Spinal cord (tissue), 9 donors: ENCODE measurements at regions not wholly inside any gene's neighbourhood (a gene's known extent, or its start where the extent isn't known, plus 50 kb on each side); places are given as distances from the start of the nearest gene placed in this dataset.

ENCODE experiments used
- DNase-seq, 6 donors: peaks; one replicate each; pipeline versions ENCODE4 v3.0.0 to v3.0.0-alpha.2; 2013 to 2015; ENCODE audit warnings: low spot score in 6 of 6, low read depth in 4 of 6
- H3K27ac ChIP-seq: one replicate; pipeline ENCODE4 v1.5.1; 2013; ENCODE audit warnings: low read depth, low read length, control low read depth
- H3K27me3 ChIP-seq: one replicate; pipeline ENCODE4 v1.6.1; 2013; ENCODE audit warnings: low read length; ENCODE audit not compliant: control insufficient read depth, insufficient read depth
- H3K36me3 ChIP-seq: one replicate; pipeline ENCODE4 v1.6.1; 2013; ENCODE audit warnings: low read length; ENCODE audit not compliant: control insufficient read depth, insufficient read depth
- H3K4me1 ChIP-seq: one replicate; pipeline ENCODE4 v1.6.1; 2013; ENCODE audit warnings: low read length; ENCODE audit not compliant: control insufficient read depth, insufficient read depth
- H3K4me3 ChIP-seq: one replicate; pipeline ENCODE4 v1.5.1; 2013; ENCODE audit warnings: low read depth, low read length, control low read depth
- H3K9me3 ChIP-seq: one replicate; pipeline ENCODE4 v1.6.1; 2013; ENCODE audit warnings: low read length; ENCODE audit not compliant: control insufficient read depth, insufficient read depth
- WGBS: methylation state at CpG from one replicate; pipeline ENCODE4 v1.1.5; 2013; ENCODE audit warnings: missing lambda C conversion rate; ENCODE audit not compliant: insufficient coverage; 5-methylcytosine and 5-hydroxymethylcytosine counted together
- donor health status: healthy.

- no peak overlapping the region for H3K27ac ChIP-seq
- H3K36me3 ChIP-seq: no peaks in the 10 kb centered on the region
- no peaks in the 10 kb centered on the region for H3K27me3 ChIP-seq
- H3K9me3 ChIP-seq: peaks cover 3% of the 10 kb centered on the region
- no CpG with 5 or more reads among the region's 1 CpG for WGBS
- H3K4me3 ChIP-seq: no peak overlapping the region
- no peak for DNase-seq
- no peaks in the 10 kb centered on the region for H3K4me1 ChIP-seq
Observed at GRCh38 chr11:95534226-95534625, 255.4 kb downstream of the FAM76B start.

- Histone ChIP-seq H3K27me3 (no peaks in the 10 kb centered on the region), H3K27ac (no peak overlapping the region), H3K36me3 (no peaks in the 10 kb centered on the region), H3K9me3 (peaks cover 3% of the 10 kb centered on the region), H3K4me3 (no peak overlapping the region), H3K4me1 (no peaks in the 10 kb centered on the region)
- DNase-seq: no peak
- WGBS: 100% methylated on average over 1 of the region's 3 CpGs
Observed at GRCh38 chr11:95531116-95531515, 258.5 kb downstream of the FAM76B start.

GRCh38 chr11:95524314-95525036 is 265.1 kb downstream of the FAM76B start:
- Histone ChIP-seq H3K4me1 (no peaks in the 10 kb centered on the region), H3K4me3 (no peak overlapping the region), H3K27ac (peak overlapping the region; percentile 18), H3K27me3 (no peaks in the 10 kb centered on the region), H3K36me3 (no peaks in the 10 kb centered on the region), H3K9me3 (no peaks in the 10 kb centered on the region)
- DNase-seq: peak in 4 of 6 donors; percentile 23 to 92 (median 50)
- WGBS: 83% methylated on average over 1 of the region's 4 CpGs

GRCh38 chr11:95522874-95523273 is 266.7 kb downstream of the FAM76B start:
- no peak for DNase-seq
- no peak overlapping the region for H3K4me3 ChIP-seq
- no peaks in the 10 kb centered on the region for H3K36me3 ChIP-seq
- no peaks in the 10 kb centered on the region for H3K4me1 ChIP-seq
- no peak overlapping the region for H3K27ac ChIP-seq
- 100% methylated on average over 2 of the region's 4 CpGs for WGBS
- H3K27me3 ChIP-seq: no peaks in the 10 kb centered on the region
- no peaks in the 10 kb centered on the region for H3K9me3 ChIP-seq

- H3K9me3 ChIP-seq: no peaks in the 10 kb centered on the region
- no peak for DNase-seq
- no peaks in the 10 kb centered on the region for H3K27me3 ChIP-seq
- no peaks in the 10 kb centered on the region for H3K4me1 ChIP-seq
- no peaks in the 10 kb centered on the region for H3K36me3 ChIP-seq
- no peak overlapping the region for H3K4me3 ChIP-seq
- 80% methylated on average over 2 of the region's 5 CpGs for WGBS
- no peak overlapping the region for H3K27ac ChIP-seq
Observed at GRCh38 chr11:95521862-95522261, 267.7 kb downstream of the FAM76B start.

GRCh38 chr11:95521133-95521542 is 268.4 kb downstream of the FAM76B start:
- no peaks in the 10 kb centered on the region for H3K9me3 ChIP-seq
- no CpG with 5 or more reads among the region's 4 CpGs for WGBS
- DNase-seq: peak in 2 of 6 donors; percentile 24 to 80
- H3K4me3 ChIP-seq: no peak overlapping the region
- H3K4me1 ChIP-seq: no peaks in the 10 kb centered on the region
- no peaks in the 10 kb centered on the region for H3K36me3 ChIP-seq
- no peaks in the 10 kb centered on the region for H3K27me3 ChIP-seq
- H3K27ac ChIP-seq: no peak overlapping the region

- peak in 1 of 6 donors; percentile 48 for DNase-seq
- Histone ChIP-seq H3K4me3 (no peak overlapping the region), H3K36me3 (no peaks in the 10 kb centered on the region), H3K27ac (no peak overlapping the region), H3K27me3 (no peaks in the 10 kb centered on the region), H3K4me1 (no peaks in the 10 kb centered on the region), H3K9me3 (no peaks in the 10 kb centered on the region)
- 70% methylated on average over 4 of the region's 8 CpGs for WGBS
Observed at GRCh38 chr11:95520369-95521132, 269.0 kb downstream of the FAM76B start.

DNA sequence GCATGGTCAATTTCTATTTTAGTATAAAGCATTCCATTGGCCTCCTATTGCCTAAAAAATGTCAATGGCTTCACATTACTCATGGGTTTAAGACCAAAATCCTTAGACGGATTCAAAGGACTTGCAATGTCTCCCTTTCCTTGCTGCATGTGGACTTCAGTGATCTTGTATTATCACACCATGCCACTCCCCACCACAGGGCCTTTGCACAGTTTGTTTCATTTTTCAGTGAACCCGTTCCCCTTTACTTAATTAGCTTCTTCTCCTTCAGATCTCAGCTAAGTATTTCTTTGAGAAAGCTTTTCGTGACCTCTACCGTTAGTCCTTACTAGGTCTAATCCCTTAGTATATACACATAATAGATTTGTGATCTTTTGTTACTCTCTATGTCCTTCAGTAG is 269.7 kb downstream of the FAM76B start:
- Histone ChIP-seq H3K36me3 (no peaks in the 10 kb centered on the region), H3K27ac (no peak overlapping the region), H3K4me1 (no peaks in the 10 kb centered on the region), H3K4me3 (no peak overlapping the region), H3K9me3 (no peaks in the 10 kb centered on the region), H3K27me3 (no peaks in the 10 kb centered on the region)
- WGBS: 91% methylated on average over 1 of the region's 4 CpGs
- no peak for DNase-seq

- Histone ChIP-seq H3K27ac (no peak overlapping the region), H3K9me3 (no peaks in the 10 kb centered on the region), H3K4me3 (no peak overlapping the region), H3K27me3 (no peaks in the 10 kb centered on the region), H3K4me1 (no peaks in the 10 kb centered on the region), H3K36me3 (no peaks in the 10 kb centered on the region)
- WGBS: no CpG with 5 or more reads among the region's 1 CpG
- DNase-seq: peak in 1 of 6 donors; percentile 26
Observed at GRCh38 chr11:95517453-95517852, 272.1 kb downstream of the FAM76B start.

- DNase-seq: no peak
- H3K4me3 ChIP-seq: no peak overlapping the region
- no peaks in the 10 kb centered on the region for H3K27me3 ChIP-seq
- no peaks in the 10 kb centered on the region for H3K36me3 ChIP-seq
- H3K9me3 ChIP-seq: no peaks in the 10 kb centered on the region
- H3K27ac ChIP-seq: no peak overlapping the region
- no CpG with 5 or more reads among the region's 2 CpGs for WGBS
- H3K4me1 ChIP-seq: no peaks in the 10 kb centered on the region
Observed at GRCh38 chr11:95516786-95517185, 272.8 kb downstream of the FAM76B start.
